NCI-H2196 treated with DMSO at 0.1 percent for 48 hours (cell line): ENCODE measurements at regions not wholly inside any gene's neighbourhood (a gene's known extent, or its start where the extent isn't known, plus 50 kb on each side); places are given as distances from the start of the nearest gene placed in this dataset.

Experiments used
- DNase-seq: peaks from one replicate; lab custom pipeline; 2025; ENCODE audit not compliant: unreplicated experiment; lab: John Stamatoyannopoulos, UW

GRCh38 chr12:105740970-105741725 is 397.6 kb downstream of the NUAK1 start:
- peak; percentile 39 for DNase-seq

GRCh38 chr12:105741786-105742566 is 396.8 kb downstream of the NUAK1 start:
- DNase-seq: no peak

- DNase-seq: no peak
These were observed 396.2 kb downstream of the NUAK1 start for GRCh38 chr12:105742567-105742874.

- no peak for DNase-seq
These were observed 394.2 kb downstream of the NUAK1 start for GRCh38 chr12:105744371-105745058.

- DNase-seq: no peak
These were observed 392.9 kb downstream of the NUAK1 start for GRCh38 chr12:105745811-105746210.

GRCh38 chr12:105748806-105749600 is 389.8 kb downstream of the NUAK1 start:
- no peak for DNase-seq

GRCh38 chr12:105750096-105750495 is 388.7 kb downstream of the NUAK1 start:
- no peak for DNase-seq

- no peak for DNase-seq
These were observed 384.4 kb downstream of the NUAK1 start for GRCh38 chr12:105754313-105754712.

- DNase-seq: no peak
These were observed 381.8 kb downstream of the NUAK1 start for GRCh38 chr12:105756961-105757360.

GRCh38 chr12:105759149-105759548 is 379.6 kb downstream of the NUAK1 start:
- DNase-seq: no peak

- no peak for DNase-seq
These were observed 377.7 kb downstream of the NUAK1 start for GRCh38 chr12:105761075-105761474.

GRCh38 chr12:105764216-105764835 is 374.4 kb downstream of the NUAK1 start:
- no peak for DNase-seq

- DNase-seq: no peak
These were observed 373.4 kb downstream of the NUAK1 start for GRCh38 chr12:105765053-105766014.

- DNase-seq: no peak
These were observed 372.7 kb downstream of the NUAK1 start for GRCh38 chr12:105766029-105766428.

GRCh38 chr12:105769486-105769885 is 369.3 kb downstream of the NUAK1 start:
- DNase-seq: no peak

GRCh38 chr12:105773471-105773870 is 365.3 kb downstream of the NUAK1 start:
- DNase-seq: no peak

GRCh38 chr12:105774037-105774436 is 364.7 kb downstream of the NUAK1 start:
- no peak for DNase-seq

GRCh38 chr12:105775343-105775742 is 363.4 kb downstream of the NUAK1 start:
- no peak for DNase-seq
